ENCODE measurements at regions not wholly inside any gene's neighbourhood (a gene's known extent, or its start where the extent isn't known, plus 50 kb on each side); places are given as distances from the start of the nearest gene placed in this dataset.
"Not testable (repeated sequence)": the region's sequence is repeated elsewhere in the genome, so short reads cannot be mapped to it uniquely, and the experiment has no call there.

DNA sequence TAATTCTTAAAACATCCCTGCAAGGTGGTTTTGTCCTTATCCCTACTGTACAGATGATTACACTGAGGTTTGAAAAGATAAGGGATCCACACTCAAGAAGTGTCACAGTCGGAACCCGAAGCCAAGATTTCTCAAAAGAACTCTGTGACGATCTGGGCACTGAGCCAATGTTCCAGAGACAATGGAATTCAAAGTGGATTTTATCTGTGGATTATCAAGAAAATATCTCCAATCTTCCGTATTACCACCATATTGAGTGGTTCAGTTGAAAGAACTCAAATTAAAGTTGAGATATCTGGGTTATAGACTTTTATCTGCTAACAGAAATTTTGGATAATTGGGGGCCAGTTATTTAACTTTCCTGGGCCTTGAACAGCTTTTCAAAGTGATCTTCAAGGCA lies 100.0 kb upstream of the GRAMD1B start:
- TF ChIP-seq, protein P1, sequence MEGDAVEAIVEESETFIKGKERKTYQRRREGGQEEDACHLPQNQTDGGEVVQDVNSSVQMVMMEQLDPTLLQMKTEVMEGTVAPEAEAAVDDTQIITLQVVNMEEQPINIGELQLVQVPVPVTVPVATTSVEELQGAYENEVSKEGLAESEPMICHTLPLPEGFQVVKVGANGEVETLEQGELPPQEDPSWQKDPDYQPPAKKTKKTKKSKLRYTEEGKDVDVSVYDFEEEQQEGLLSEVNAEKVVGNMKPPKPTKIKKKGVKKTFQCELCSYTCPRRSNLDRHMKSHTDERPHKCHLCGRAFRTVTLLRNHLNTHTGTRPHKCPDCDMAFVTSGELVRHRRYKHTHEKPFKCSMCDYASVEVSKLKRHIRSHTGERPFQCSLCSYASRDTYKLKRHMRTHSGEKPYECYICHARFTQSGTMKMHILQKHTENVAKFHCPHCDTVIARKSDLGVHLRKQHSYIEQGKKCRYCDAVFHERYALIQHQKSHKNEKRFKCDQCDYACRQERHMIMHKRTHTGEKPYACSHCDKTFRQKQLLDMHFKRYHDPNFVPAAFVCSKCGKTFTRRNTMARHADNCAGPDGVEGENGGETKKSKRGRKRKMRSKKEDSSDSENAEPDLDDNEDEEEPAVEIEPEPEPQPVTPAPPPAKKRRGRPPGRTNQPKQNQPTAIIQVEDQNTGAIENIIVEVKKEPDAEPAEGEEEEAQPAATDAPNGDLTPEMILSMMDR (IDR thresholded peaks at IDR 0.05; ENCODE audit: low read depth, low read length) = no peak
- no peak for DNase-seq (ENCODE audit: extremely low read depth, low read depth)

DNA sequence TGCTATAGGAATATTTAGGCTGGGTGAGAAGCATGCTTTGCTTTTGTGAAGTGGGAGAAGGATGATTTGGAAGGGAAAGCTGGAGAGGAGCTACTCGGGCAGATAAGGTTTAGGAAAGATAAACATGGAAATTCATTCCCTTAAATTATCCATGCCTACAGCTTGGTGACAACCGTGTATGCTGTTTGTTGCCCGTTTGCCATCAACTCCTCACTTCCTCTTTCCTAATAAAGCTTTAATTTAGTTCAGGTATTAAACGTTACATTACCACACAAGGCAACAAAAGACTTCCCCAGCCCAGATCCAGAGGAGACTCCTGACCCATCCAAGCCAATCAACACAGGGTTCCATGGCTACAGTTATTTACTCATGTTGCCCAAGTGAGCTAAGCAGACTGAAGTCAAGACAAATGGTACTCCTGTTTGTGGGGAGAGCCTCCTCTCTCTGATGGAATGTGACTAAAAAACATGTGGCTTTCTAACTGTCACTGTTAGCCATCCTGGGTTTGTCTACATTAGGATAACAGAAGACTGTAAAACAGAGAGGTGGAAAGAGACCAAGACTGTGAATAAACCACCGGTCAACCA lies 101.7 kb upstream of the GRAMD1B start:
- TF ChIP-seq, protein P1 (IDR thresholded peaks at IDR 0.05; ENCODE audit: low read depth, low read length) = no peak
- no peak for DNase-seq (ENCODE audit: extremely low read depth, low read depth)

DNA sequence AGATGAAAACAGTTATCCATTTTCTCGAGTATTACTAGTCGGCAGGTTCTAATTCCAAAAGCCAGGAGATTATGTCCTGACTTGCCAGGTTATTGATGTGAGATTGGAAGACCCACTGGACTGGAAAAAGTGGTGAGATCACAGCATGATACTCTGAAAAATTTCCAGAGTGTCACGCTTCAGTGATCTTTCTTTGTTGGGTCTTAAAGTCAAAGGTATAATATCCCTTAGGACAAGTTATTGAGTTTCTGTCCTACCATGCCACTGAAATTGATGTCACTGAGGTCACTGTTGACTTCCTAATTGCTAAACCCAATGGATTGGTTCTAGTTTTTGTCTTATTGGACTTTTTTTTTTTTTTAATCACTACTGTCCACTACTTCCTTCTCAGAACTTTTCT lies 104.5 kb upstream of the GRAMD1B start:
- TF ChIP-seq, protein P1 (IDR thresholded peaks at IDR 0.05; ENCODE audit: low read depth, low read length) = no peak
- DNase-seq (ENCODE audit: extremely low read depth, low read depth) = no peak

- TF ChIP-seq, protein P1 (IDR thresholded peaks at IDR 0.05; ENCODE audit: low read depth, low read length) = no peak
- DNase-seq (ENCODE audit: extremely low read depth, low read depth) = no peak
These were observed 106.5 kb upstream of the GRAMD1B start for GRCh38 chr11:123323568-123323967.

GRCh38 chr11:123321636-123322035 lies 108.4 kb upstream of the GRAMD1B start:
- TF ChIP-seq, protein P1 (IDR thresholded peaks at IDR 0.05; ENCODE audit: low read depth, low read length) = no peak
- DNase-seq (ENCODE audit: extremely low read depth, low read depth) = no peak

- DNase-seq (ENCODE audit: extremely low read depth, low read depth) = no peak
These were observed 111.4 kb upstream of the GRAMD1B start for GRCh38 chr11:123318623-123319022.

DNA sequence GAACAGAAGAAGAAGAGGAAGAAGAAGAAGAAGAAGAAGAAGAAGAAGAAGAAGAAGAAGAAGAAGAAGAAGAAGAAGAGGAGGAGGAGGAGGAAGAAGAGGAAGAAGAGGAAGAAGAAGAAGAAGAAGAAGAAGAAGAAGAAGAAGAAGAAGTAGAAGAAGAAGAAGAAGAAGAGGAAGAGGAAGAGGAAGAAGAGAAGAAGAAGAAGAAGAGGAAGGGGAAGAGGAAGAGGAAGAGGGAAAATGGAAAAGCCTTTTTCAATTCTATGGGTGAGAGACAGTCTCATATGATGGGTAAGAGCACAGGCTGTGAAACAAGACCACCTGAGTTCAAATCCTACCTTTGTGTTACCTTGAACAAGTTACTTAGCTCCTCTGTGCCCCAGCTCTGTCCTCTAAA lies 111.9 kb upstream of the GRAMD1B start:
- not testable (repeated sequence) for DNase-seq (ENCODE audit: extremely low read depth, low read depth)

More at GRCh38 chr11:123318623-123319022, 111.4 kb upstream of the GRAMD1B start:
- TF ChIP-seq, protein P1 (IDR thresholded peaks at IDR 0.05; ENCODE audit: low read depth, low read length) = no peak

GRCh38 chr11:123316003-123316402 lies 114.1 kb upstream of the GRAMD1B start:
- TF ChIP-seq, protein P1 (IDR thresholded peaks at IDR 0.05; ENCODE audit: low read depth, low read length) = no peak
- no peak for DNase-seq (ENCODE audit: extremely low read depth, low read depth)

Data from AG09319 (cell line).